ENCODE measurements at regions not wholly inside any gene's neighbourhood (a gene's known extent, or its start where the extent isn't known, plus 50 kb on each side); places are given as distances from the start of the nearest gene placed in this dataset.

DNA sequence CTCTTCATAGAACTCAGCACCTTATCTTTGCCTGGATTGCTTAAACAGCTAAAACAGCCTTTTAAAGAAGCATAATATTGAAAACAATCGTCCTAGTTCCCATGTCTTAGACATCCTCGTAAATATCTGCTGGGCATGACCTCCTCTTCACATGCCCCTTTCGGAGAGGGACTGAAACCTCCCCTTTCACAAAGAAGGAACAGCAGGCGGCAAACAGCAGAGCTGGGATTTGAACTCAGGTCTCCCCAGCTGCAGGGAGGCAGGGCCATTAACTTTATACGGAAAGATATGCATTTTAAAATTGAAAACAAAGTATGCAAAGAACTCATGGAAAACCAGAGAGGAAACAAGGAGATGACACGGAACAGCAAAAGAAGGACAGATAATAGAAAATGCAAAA, 249.9 kb downstream of the FOXL1 start:
- TF ChIP-seq, protein P1, sequence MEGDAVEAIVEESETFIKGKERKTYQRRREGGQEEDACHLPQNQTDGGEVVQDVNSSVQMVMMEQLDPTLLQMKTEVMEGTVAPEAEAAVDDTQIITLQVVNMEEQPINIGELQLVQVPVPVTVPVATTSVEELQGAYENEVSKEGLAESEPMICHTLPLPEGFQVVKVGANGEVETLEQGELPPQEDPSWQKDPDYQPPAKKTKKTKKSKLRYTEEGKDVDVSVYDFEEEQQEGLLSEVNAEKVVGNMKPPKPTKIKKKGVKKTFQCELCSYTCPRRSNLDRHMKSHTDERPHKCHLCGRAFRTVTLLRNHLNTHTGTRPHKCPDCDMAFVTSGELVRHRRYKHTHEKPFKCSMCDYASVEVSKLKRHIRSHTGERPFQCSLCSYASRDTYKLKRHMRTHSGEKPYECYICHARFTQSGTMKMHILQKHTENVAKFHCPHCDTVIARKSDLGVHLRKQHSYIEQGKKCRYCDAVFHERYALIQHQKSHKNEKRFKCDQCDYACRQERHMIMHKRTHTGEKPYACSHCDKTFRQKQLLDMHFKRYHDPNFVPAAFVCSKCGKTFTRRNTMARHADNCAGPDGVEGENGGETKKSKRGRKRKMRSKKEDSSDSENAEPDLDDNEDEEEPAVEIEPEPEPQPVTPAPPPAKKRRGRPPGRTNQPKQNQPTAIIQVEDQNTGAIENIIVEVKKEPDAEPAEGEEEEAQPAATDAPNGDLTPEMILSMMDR (IDR thresholded peaks at IDR 0.05; ENCODE audit: borderline replicate concordance, extremely low read depth, insufficient read depth), result no peak
- FAIRE-seq, result no peak
- no peak overlapping the region for H3K9ac ChIP-seq (ENCODE audit: low read length in 3 of 3)
- no peaks in the 10 kb centered on the region for H3K36me3 ChIP-seq (ENCODE audit: control insufficient read depth in 2 of 3, insufficient read depth in 3 of 3, low read length in 3 of 3)
- intact Hi-C loops (cut with DNase I), result no loop called here
- no peaks in the 10 kb centered on the region for H3K27me3 ChIP-seq (ENCODE audit: control insufficient read depth, insufficient read depth, low read length)
- no peaks in the 10 kb centered on the region for H3K9me3 ChIP-seq (ENCODE audit: control insufficient read depth in 2 of 3, insufficient read depth in 1 of 3, low read length in 3 of 3)
- no peaks in the 10 kb centered on the region for H3K4me1 ChIP-seq (ENCODE audit: control insufficient read depth in 2 of 3, insufficient read depth in 2 of 3, low read depth in 1 of 3, low read length in 3 of 3)
- no peak overlapping the region for H3K27ac ChIP-seq (ENCODE audit: low read depth in 2 of 2, low read length in 2 of 2)
- H3K4me3 ChIP-seq (ENCODE audit: low read length in 3 of 3), result no peak overlapping the region
- DNase-seq, result no peak

DNA sequence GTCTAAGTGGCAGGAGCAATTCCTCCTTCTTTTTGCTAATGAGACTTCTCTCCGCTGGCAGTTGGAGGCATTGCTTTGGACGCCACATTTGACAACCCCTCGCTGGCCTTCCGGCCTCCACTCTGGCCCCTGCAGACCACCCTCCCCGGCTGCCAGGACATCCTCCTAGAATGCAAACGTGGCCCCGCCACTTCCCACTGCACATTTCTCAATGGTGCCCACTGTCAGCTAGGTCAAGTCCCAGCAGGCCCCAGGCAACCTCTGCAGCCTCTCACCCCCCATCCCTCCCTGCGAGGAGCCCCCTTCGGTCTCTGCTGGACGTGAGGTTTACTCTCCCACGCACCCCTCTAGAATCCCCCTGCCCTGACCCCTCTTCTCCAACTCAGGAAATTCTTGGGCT, 250.3 kb downstream of the FOXL1 start:
- no peak for DNase-seq
- no peak for FAIRE-seq
- Histone ChIP-seq H3K9ac (ENCODE audit: low read length in 3 of 3) (no peak overlapping the region), H3K4me1 (ENCODE audit: control insufficient read depth in 2 of 3, insufficient read depth in 2 of 3, low read depth in 1 of 3, low read length in 3 of 3) (peaks cover 0 to 3% (median 0%) of the 10 kb centered on the region in 3 donors), H3K36me3 (ENCODE audit: control insufficient read depth in 2 of 3, insufficient read depth in 3 of 3, low read length in 3 of 3) (no peaks in the 10 kb centered on the region), H3K4me3 (ENCODE audit: low read length in 3 of 3) (no peak overlapping the region), H3K27ac (ENCODE audit: low read depth in 2 of 2, low read length in 2 of 2) (no peak overlapping the region), H3K9me3 (ENCODE audit: control insufficient read depth in 2 of 3, insufficient read depth in 1 of 3, low read length in 3 of 3) (no peaks in the 10 kb centered on the region), H3K27me3 (ENCODE audit: control insufficient read depth, insufficient read depth, low read length) (no peaks in the 10 kb centered on the region)
- TF ChIP-seq, protein P1 (IDR thresholded peaks at IDR 0.05; ENCODE audit: borderline replicate concordance, extremely low read depth, insufficient read depth), result no peak
- intact Hi-C loops (cut with DNase I), result no loop called here

- intact Hi-C loops (cut with DNase I), result no loop called here
- Histone ChIP-seq H3K27ac (ENCODE audit: low read depth in 2 of 2, low read length in 2 of 2) (no peak overlapping the region), H3K9ac (ENCODE audit: low read length in 3 of 3) (no peak overlapping the region), H3K9me3 (ENCODE audit: control insufficient read depth in 2 of 3, insufficient read depth in 1 of 3, low read length in 3 of 3) (no peaks in the 10 kb centered on the region), H3K4me3 (ENCODE audit: low read length in 3 of 3) (no peak overlapping the region), H3K4me1 (ENCODE audit: control insufficient read depth in 2 of 3, insufficient read depth in 2 of 3, low read depth in 1 of 3, low read length in 3 of 3) (peaks cover 0 to 3% (median 0%) of the 10 kb centered on the region in 3 donors), H3K36me3 (ENCODE audit: control insufficient read depth in 2 of 3, insufficient read depth in 3 of 3, low read length in 3 of 3) (no peaks in the 10 kb centered on the region), H3K27me3 (ENCODE audit: control insufficient read depth, insufficient read depth, low read length) (no peaks in the 10 kb centered on the region)
- TF ChIP-seq, protein P1 (IDR thresholded peaks at IDR 0.05; ENCODE audit: borderline replicate concordance, extremely low read depth, insufficient read depth), result no peak
- FAIRE-seq (no peak), DNase-seq (no peak)
These were observed 253.0 kb downstream of the FOXL1 start for GRCh38 chr16:86831366-86831765.

- H3K9ac ChIP-seq (ENCODE audit: low read length in 3 of 3), result no peak overlapping the region
- H3K9me3 ChIP-seq (ENCODE audit: control insufficient read depth in 2 of 3, insufficient read depth in 1 of 3, low read length in 3 of 3), result no peaks in the 10 kb centered on the region
- DNase-seq, result peak in 2 of 5 donors; percentile 64 to 74
- H3K27ac ChIP-seq (ENCODE audit: low read depth in 2 of 2, low read length in 2 of 2), result peak overlapping the region in 1 of 2 donors; percentile 4
- FAIRE-seq, result no peak
- intact Hi-C loops (cut with DNase I), result no loop called here
- H3K4me1 ChIP-seq (ENCODE audit: control insufficient read depth in 2 of 3, insufficient read depth in 2 of 3, low read depth in 1 of 3, low read length in 3 of 3), result peaks cover 0 to 3% (median 0%) of the 10 kb centered on the region in 3 donors
- H3K36me3 ChIP-seq (ENCODE audit: control insufficient read depth in 2 of 3, insufficient read depth in 3 of 3, low read length in 3 of 3), result no peaks in the 10 kb centered on the region
- H3K27me3 ChIP-seq (ENCODE audit: control insufficient read depth, insufficient read depth, low read length), result no peaks in the 10 kb centered on the region
- TF ChIP-seq, protein P1 (IDR thresholded peaks at IDR 0.05; ENCODE audit: borderline replicate concordance, extremely low read depth, insufficient read depth), result no peak
- peak overlapping the region in 2 of 3 donors; percentile 19 to 20 for H3K4me3 ChIP-seq (ENCODE audit: low read length in 3 of 3)
These were observed 254.8 kb downstream of the FOXL1 start for GRCh38 chr16:86833136-86833535.

All from kidney (tissue), 13 donors.